HG02852 (cell line): ENCODE measurements at regions not wholly inside any gene's neighbourhood (a gene's known extent, or its start where the extent isn't known, plus 50 kb on each side); places are given as distances from the start of the nearest gene placed in this dataset.
"Not testable (repeated sequence)": the region's sequence is repeated elsewhere in the genome, so short reads cannot be mapped to it uniquely, and the experiment has no call there.

ENCODE experiments used
- ATAC-seq: cut with Tn5 transposase; IDR thresholded peaks from one replicate; pipeline ENCODE4 v1.9.1; 2021; ENCODE audit warnings: mild to moderate bottlenecking, moderate library complexity; ENCODE audit not compliant: unreplicated experiment

DNA sequence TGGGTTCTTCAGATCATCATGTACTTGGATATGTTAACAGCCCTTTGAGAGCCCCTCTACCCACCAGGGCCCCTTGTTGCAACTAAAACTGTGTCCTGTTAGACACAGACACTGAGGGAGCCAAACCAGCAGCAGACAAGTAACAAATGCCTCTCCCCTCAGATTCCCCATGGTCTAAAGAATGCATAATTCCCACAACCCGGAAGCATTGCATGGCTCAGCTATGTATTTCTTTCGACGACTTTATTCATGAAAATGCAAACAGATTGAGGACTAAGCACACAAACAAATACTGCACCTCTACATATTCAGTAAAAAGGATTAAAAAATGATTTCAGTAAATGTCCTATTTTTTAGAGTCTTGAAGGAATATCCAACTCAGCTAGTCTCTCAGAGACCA lies 70.1 kb upstream of the HECW1 start:
- ATAC-seq, result no peak

DNA sequence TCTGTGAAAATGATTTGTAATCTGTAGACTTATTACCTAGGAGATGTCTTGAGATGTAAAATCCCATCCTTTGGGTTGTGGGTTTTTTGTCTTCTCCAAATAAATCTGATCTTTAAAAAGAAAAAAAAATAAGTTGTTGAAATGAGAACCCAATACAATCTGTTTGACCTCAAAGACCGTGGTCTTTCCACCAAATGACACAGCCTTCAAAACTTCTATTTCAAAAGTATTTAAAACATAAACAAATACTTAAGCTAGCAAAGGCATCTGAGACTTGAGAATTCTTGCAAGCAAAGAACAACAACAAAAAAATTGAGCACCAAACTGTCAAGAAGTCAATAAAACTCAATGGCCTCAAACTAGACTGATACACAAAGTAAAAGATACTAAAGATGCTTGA lies 67.9 kb upstream of the HECW1 start:
- ATAC-seq, result no peak

DNA sequence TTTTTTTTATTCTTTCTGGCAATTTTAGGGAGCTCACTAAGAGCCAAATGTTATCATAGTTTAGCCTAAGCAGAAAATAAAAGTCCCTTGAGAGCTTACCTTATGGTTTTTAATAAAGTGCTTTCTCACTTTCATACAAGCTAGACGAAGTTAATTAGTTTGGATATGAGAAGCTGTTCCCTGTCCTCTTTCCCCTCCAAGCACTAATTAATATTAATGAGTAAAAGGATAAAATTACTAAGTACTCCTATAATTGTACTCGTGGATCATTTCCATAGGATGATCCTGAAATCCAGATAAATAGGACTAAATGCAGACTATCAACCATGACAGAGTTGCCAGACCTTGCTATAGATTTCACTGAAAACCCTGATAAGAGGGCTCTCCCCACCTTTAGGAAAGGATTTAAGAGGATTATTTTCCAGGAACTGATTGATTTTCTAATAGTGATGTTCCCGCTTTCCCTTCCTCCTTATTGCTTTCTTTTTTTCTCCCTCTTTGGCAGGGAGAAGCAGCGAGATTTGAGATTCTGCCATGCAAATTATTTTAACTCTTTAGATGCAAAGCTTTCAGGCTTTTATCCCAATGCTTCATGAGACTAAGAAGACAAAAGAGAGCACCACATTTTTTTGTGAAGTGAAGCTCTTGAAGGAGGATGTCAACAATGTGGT lies 58.3 kb upstream of the HECW1 start:
- ATAC-seq, result no peak

DNA sequence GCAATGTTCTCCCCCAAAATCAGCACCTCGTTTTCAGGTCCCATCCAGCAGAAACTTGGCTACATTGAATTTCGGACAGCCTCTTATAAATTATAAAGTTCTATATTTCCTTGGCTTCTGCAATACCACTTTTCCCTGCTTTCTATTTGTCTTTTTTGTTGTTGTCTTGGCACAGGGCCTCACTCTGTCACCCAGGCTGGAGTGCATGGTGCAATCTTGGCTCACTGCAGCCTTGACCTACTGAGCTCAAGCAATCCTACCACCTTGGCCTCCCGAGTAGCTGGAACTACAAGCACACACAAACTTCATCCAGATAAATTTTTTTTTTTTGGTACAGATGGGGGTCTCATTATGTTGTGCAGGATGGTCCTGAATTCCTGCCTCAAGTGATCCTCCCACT lies 55.3 kb upstream of the HECW1 start:
- no peak for ATAC-seq

DNA sequence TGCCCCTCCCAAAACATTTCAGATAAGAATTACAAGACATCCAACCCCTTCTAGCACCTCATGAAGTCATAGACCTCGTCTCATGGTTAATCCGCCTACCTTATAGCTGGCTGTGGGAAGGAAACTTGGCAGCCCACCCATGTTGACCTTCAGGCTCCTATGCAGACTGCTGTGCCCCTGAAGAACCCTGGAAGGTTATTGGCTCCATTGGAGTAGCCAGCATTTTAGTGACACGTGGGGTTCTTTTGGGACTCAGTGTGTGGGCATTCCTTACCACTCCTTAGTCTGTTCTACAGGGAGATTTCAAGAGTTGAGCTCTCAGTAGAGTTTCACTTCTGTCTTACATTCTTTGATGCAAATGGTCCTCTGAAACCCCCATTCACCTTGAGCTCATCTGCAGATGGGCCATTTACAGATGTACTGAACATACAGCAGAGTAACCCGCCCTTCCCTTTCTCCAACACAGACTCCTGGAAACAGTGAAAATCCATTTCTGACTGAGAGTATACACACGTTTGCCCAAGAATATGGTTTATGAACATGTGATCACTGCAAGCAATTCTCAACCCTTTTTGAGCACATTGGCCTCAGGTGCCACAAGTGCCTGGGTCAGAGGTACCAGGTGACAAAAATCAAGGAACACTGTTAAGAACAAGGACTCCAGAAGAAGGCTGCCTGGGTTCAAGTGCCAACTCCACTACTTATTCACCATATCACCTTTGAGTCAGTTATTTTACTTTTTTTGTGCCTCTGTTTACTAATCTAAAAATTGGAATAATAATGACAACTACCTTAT lies 54.0 kb upstream of the HECW1 start:
- peak; percentile 78 for ATAC-seq

DNA sequence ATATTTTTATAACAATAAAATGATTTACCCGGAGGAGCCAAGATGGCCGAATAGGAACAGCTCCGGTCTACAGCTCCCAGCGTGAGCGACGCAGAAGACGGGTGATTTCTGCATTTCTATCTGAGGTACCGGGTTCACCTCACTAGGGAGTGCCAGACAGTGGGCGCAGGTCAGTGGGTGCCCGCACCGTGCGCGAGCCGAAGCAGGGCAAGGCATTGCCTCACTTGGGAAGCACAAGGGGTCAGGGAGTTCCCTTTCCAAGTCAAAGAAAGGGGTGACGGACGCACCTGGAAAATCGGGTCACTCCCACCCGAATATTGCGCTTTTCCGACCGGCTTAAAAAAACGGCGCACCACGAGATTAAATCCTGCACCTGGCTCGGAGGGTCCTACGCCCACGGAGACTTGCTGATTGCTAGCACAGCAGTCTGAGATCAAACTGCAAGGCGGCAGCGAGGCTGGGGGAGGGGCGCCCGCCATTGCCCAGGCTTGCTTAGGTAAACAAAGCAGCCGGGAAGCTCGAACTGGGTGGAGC lies 53.3 kb upstream of the HECW1 start:
- ATAC-seq, result not testable (repeated sequence)
